ENCODE measurements at regions not wholly inside any gene's neighbourhood (a gene's known extent, or its start where the extent isn't known, plus 50 kb on each side); places are given as distances from the start of the nearest gene placed in this dataset.
"Not testable (repeated sequence)": the region's sequence is repeated elsewhere in the genome, so short reads cannot be mapped to it uniquely, and the experiment has no call there.

DNA sequence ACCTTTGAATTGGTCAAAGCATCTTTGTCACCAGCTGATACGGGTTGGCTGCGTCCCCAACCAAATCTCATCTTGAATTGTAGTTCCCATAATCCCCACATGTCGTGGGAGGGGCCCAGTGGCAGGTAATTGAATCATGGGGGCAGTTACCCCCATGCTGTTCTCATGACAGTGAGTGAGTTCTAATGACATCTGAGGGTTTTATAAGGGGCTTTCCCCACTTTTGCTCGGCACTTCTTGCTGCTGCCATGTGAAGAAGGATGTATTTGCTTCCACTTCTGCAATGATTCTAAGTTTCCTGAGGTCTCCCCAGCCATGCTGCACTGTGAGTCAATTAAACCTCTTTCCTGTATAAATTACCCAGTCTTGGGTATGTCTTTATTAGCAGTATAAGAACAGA is 126.1 kb upstream of the RASEF start:
- TF ChIP-seq CHD1 (IDR thresholded peaks at IDR 0.05; ENCODE audit: low read length); ZNF311 (CRISPR knock-in tag; IDR thresholded peaks at IDR 0.05); CHD2 (IDR thresholded peaks at IDR 0.05; ENCODE audit: low read depth, low read length); PRPF4 (IDR thresholded peaks at IDR 0.05; ENCODE audit: insufficient read depth, low read depth, low read length, poor library complexity, severe bottlenecking); BDP1 (IDR thresholded peaks at IDR 0.05; ENCODE audit: insufficient read depth, insufficient read length); BCL6 (CRISPR knock-in tag; IDR thresholded peaks at IDR 0.05); GABPB1 (CRISPR knock-in tag; IDR thresholded peaks at IDR 0.05): not testable (repeated sequence)
- TF ChIP-seq, protein P1, sequence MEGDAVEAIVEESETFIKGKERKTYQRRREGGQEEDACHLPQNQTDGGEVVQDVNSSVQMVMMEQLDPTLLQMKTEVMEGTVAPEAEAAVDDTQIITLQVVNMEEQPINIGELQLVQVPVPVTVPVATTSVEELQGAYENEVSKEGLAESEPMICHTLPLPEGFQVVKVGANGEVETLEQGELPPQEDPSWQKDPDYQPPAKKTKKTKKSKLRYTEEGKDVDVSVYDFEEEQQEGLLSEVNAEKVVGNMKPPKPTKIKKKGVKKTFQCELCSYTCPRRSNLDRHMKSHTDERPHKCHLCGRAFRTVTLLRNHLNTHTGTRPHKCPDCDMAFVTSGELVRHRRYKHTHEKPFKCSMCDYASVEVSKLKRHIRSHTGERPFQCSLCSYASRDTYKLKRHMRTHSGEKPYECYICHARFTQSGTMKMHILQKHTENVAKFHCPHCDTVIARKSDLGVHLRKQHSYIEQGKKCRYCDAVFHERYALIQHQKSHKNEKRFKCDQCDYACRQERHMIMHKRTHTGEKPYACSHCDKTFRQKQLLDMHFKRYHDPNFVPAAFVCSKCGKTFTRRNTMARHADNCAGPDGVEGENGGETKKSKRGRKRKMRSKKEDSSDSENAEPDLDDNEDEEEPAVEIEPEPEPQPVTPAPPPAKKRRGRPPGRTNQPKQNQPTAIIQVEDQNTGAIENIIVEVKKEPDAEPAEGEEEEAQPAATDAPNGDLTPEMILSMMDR (IDR thresholded peaks at IDR 0.05 in 2 of 3, conservative IDR thresholded peaks at IDR 0.05 in 1 of 3; ENCODE audit: insufficient read depth in 2 of 3, low read depth in 1 of 3, low read length in 3 of 3): not testable (repeated sequence)

Measured in K562 (cell line).